ENCODE measurements at regions not wholly inside any gene's neighbourhood (a gene's known extent, or its start where the extent isn't known, plus 50 kb on each side); places are given as distances from the start of the nearest gene placed in this dataset.

DNA sequence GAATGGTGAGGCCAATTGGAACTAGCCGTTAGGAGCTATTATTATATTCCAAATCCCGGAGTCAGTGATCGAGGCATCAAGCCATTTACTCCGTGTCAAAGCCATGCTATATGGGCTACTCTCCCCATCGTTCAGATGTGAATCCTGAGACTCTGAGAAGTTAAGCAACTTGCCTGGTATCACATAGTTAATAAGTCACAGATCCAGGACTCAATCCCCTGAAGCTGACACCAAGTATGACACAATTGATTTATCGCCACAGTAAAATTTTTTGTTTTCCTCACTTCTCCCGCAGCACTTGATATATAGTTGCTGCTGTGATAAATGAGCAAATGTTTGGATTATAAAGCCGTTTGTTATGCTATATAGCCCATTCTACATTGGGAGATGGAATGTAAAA, 50.8 kb upstream of the TSHZ2 start:
- no peak for DNase-seq

GRCh38 chr20:52918311-52918710, 53.8 kb upstream of the TSHZ2 start:
- DNase-seq: no peak

DNA sequence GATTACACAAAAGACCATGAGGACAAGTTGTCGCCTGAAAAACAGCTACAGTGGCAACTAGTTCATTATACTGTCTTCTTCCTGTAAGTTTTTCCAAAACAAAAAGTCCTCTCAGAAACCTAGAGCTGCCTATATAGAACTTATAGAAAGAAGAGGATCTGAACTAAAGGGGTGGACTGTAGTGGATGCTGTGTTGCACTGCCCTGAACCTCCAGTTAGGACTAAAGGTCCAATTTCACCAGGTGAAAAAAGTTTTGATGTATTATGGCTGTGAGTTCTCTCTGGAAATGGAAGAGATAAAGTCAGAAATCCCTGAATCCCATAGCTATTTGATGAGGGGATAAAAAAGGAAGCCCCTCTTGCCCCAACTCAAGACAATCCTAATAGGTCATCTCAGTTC, 56.6 kb upstream of the TSHZ2 start:
- no peak for DNase-seq

DNA sequence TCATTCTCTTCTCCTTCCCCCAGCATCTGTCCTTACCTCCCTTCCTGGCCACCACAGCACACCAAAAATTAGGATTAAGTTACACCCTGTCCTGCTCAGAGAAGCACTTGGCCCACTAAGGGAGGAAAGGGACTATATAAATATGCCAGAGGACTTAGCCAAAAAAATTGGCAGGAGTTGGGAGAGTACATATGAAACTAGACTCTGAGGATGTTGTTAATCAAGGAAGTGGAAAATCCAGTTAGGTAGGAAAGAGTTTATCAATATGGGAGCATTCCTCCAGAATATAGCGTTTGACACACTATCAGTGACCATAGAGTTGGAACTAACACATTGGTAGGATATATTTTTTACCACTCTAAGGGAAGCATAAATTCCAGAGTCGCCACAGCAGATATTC, 57.3 kb upstream of the TSHZ2 start:
- no peak for DNase-seq

DNA sequence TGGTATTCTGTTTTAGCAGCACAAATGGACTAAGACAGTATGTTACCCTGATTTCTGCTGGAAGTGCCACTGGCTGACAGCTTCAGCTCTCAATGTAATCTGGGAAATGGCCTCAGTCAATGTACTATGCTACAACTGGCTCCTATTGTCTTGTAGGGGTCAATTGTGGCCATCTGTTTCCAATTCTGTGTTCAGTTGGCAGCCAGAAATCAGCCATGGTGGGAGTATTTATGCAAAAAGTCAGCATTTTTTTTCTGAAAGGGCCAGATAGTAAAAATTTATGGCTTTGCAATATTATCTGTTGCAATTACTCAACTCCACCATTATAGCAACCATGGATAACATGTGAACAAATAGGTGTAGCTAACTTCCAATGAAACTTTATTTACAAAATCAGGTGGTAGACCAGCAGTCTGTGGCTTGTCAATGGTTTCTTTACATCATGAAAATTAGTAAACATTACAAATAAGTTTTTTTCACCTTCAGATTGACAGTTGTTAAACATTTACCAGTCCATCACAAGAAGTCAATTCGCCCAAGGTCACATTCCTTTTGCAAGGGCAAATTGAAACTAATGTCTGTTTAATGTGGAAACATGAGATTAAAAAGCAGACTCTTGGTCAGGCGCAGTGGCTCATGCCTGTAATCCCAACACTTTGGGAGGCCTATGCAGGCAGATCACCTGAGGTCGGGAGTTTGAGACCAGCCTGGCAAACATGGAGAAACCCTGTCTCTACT, 58.3 kb upstream of the TSHZ2 start:
- no peak for DNase-seq

DNA sequence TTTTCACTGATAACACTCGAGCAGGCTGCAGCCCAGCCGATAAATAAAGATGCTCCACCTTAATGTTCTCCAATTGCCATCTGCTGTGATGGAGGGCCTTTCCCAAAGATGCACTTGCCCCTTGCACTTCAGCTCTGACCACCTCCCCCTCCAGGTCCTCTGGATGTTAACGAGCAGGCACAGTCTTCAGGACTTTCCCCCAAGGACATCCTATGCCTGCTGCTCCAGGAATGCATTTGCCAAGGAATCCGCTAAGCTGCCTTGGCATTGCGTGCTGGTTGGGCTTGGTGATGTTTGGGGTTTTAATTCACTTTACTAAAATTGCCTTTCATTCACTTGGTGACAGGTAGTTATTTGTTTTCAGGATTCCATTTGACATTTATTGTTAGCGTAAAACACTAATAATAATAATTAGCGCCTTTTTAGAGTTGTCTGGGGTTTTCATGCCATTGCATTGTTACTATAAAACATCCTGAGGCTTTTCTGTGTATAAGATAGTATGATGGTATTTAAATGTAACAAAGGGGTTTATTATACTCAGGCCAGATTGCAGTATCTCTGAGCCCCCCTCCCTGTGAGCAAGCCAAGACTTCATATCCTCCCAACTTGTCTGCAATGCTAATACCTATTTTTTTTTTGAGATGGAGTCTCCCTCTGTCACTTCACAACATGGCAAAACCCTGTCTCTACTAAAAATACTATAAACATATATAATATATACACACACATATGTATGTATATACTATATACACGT, 66.7 kb upstream of the TSHZ2 start:
- DNase-seq: no peak

- DNase-seq: no peak
These were observed 67.3 kb upstream of the TSHZ2 start for GRCh38 chr20:52904837-52905236.

DNA sequence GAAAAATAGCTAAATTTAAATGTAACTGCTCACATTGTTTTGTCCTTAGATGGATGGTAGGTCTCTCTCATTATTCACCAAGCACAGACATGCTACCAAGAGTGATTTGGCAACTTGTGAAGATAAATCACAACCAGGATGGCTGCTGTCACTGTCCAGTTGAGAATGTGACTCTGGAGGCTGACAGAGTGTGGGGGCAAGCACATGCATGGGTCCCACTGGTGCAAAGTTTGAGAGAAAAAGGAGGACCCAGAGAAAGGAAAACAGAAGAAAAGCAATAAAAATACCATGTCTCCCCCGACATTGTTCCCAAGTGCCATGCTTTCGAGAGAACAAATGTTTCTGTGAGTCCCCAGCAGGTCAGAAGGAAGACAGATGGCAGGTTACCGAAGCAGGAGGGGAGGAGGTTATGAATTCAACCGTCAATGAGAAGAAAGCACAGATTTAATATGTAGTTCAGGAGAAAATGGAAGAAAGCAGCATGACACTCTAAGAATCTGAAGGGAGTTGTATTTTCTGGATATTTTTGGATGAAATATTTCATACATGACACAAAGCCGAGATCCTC, 73.0 kb upstream of the TSHZ2 start:
- DNase-seq: no peak

GRCh38 chr20:52896348-52896747, 75.8 kb upstream of the TSHZ2 start:
- DNase-seq: no peak

GRCh38 chr20:52895701-52896100, 76.5 kb upstream of the TSHZ2 start:
- DNase-seq: no peak

DNA sequence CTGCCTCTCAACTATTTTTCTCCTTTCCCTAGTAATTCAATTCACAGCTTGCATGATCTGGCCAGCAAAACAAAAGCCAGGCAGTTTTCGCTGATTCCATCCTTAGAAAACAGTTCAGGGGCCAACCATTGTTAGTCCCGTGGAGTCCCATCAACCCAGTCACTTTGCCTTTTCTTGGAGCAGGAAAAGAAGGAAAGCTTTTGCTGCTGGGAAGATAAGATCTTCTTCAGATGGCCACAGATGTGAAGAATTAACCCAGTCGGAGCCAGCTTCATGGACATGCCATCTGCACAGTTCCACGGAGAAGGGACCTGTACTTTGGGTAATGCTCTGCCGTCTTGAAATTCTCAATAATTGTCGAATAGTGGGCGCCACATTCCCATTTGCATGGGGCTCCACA, 76.9 kb upstream of the TSHZ2 start:
- DNase-seq: no peak

- no peak for DNase-seq
These were observed 78.7 kb upstream of the TSHZ2 start for GRCh38 chr20:52893498-52893897.

- no peak for DNase-seq
These were observed 80.1 kb upstream of the TSHZ2 start for GRCh38 chr20:52892023-52892422.

DNA sequence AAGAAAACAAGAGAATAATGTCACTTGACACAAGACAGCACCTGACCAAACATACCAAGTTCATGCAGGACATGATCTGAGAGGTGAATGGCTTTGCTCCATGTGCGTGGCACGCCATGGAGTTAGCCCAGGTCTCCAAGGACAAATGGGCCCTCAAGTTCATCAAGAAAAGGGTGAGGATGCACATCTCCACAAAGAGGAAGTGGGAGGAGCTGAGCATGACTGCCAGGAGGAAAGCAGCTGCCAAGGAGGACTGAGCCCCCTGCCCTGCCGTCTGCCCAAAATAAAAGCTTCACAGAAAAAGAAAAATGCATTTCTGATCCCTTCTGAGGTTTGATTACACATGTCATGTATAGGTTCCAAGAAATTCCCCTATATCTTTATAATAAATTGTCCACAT, 82.0 kb upstream of the TSHZ2 start:
- DNase-seq: no peak

DNA sequence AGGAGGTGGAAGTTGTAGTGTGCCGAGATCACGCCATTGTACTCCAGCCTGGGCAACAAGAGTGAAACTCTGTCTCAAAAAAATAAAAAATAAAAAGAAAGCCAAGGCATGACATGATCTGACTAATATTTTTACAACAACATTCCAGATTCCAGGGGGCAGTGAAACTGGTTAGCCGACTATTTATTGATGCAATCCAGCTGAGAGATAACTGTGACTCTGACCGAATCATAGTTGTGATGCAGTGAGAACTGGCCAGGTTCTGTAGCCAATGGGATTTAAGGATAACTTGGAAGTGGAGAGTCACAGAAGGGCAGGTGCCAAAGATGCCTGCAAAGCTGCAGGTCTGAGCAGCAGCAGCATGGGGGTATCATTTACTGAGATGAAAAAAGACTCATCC, 82.9 kb upstream of the TSHZ2 start:
- DNase-seq: no peak

- DNase-seq: no peak
These were observed 84.1 kb upstream of the TSHZ2 start for GRCh38 chr20:52888096-52888495.

GRCh38 chr20:52880997-52881396, 91.2 kb upstream of the TSHZ2 start:
- no peak for DNase-seq

- DNase-seq: no peak
These were observed 91.9 kb upstream of the TSHZ2 start for GRCh38 chr20:52880259-52880658.

GRCh38 chr20:52874241-52874640, 97.9 kb upstream of the TSHZ2 start:
- DNase-seq: no peak

GRCh38 chr20:52869698-52870501, 102.3 kb upstream of the TSHZ2 start:
- no peak for DNase-seq

- DNase-seq: no peak
These were observed 102.9 kb upstream of the TSHZ2 start for GRCh38 chr20:52869276-52869675.

GRCh38 chr20:52867305-52867704, 104.9 kb upstream of the TSHZ2 start:
- DNase-seq: no peak

DNA sequence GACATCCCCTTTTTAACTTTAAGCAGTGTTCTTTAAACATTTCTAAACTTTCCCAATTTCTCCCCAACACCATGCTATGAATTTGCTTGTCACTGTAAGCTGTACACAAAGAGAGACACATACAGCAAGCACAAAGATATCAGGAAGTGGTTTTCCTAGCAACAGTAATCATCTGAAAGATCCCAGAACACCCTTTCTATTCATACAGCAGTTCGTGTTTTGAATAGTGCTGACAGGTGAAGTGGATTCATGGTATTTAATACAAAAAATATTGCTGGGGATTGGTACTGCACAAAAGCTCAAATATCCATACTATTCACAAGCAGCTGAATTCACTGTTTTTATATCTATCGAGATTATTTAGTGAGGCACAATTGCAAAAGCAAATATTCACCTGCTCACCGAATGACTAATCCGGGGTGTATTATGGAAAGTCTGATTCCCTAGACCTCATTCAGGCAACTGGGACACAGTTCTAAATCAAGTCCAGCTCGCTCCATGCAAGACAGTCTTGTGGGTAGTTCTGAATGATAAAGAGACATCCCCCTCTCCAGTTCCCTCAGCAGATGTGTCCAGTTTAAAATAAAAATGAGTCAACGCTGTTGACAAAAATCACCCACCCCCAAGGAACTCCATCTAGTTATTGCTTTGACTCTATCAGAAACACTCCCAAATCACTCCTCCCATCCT, 107.1 kb upstream of the TSHZ2 start:
- no peak for DNase-seq
